Mesenchymal stem cell (in vitro differentiated cells and primary cell): ENCODE measurements at regions not wholly inside any gene's neighbourhood (a gene's known extent, or its start where the extent isn't known, plus 50 kb on each side); places are given as distances from the start of the nearest gene placed in this dataset.
A peak's percentile ranks its signal among the peaks of the same experiment; 100 is the strongest.

Source experiments
- DNase-seq: peaks from one replicate; pipeline ENCODE4 v3.0.0-alpha.2; 2013
- H2AFZ ChIP-seq: one replicate; pipeline ENCODE4 v1.6.1; 2013; ENCODE audit warnings: low read depth, mild to moderate bottlenecking, control low read depth, inconsistent platforms, low read length, moderate library complexity
- H2AK5ac ChIP-seq: 2 replicates; pipeline ENCODE4 v1.6.1; 2013; ENCODE audit warnings: low read length, moderate library complexity, mild to moderate bottlenecking, inconsistent platforms; ENCODE audit not compliant: severe bottlenecking
- H2BK120ac ChIP-seq: one replicate; pipeline ENCODE4 v1.6.1; 2013; ENCODE audit warnings: low read depth, mild to moderate bottlenecking, inconsistent platforms, low read length, moderate library complexity
- H2BK12ac ChIP-seq, 2 experiments: one replicate each; pipeline ENCODE4 v1.6.1; 2013; ENCODE audit warnings: inconsistent platforms in 2 of 2, low read length in 2 of 2, mild to moderate bottlenecking in 2 of 2, moderate library complexity in 2 of 2, control low read depth in 1 of 2
- H2BK15ac ChIP-seq: one replicate; pipeline ENCODE4 v1.6.1; 2013; ENCODE audit warnings: mild to moderate bottlenecking, low read depth, inconsistent platforms; ENCODE audit not compliant: poor library complexity, severe bottlenecking
- H2BK5ac ChIP-seq: 2 replicates; pipeline ENCODE4 v1.6.1; 2013; ENCODE audit warnings: low read depth, mild to moderate bottlenecking, low read length, control low read depth, inconsistent platforms; ENCODE audit not compliant: poor library complexity, severe bottlenecking
- H3K14ac ChIP-seq, 2 experiments: one replicate each; pipeline ENCODE4 v1.6.1; 2013; ENCODE audit warnings: inconsistent platforms in 2 of 2, low read length in 2 of 2, control low read depth in 1 of 2, mild to moderate bottlenecking in 1 of 2, moderate library complexity in 1 of 2
- H3K18ac ChIP-seq, 2 experiments: one replicate each; pipeline ENCODE4 v1.6.1; 2013; ENCODE audit warnings: inconsistent platforms in 2 of 2, low read length in 2 of 2, control low read depth in 1 of 2, low read depth in 1 of 2, mild to moderate bottlenecking in 1 of 2
- H3K23ac ChIP-seq, 2 experiments: one replicate each; pipeline ENCODE4 v1.6.1; 2013; ENCODE audit warnings: inconsistent platforms in 2 of 2, low read length in 2 of 2, mild to moderate bottlenecking in 2 of 2, moderate library complexity in 2 of 2, control low read depth in 1 of 2
- H3K27ac ChIP-seq: 2 replicates; pipeline ENCODE4 v1.5.1; 2013; ENCODE audit warnings: mild to moderate bottlenecking, moderate library complexity, low read length, control low read depth, inconsistent platforms; ENCODE audit not compliant: poor library complexity, severe bottlenecking
- H3K27me3 ChIP-seq, 2 experiments: 2 replicates each; pipeline versions ENCODE4 v1.6.1 to v1.7.0; 2013; ENCODE audit warnings: low read length in 2 of 2, mild to moderate bottlenecking in 2 of 2, moderate library complexity in 2 of 2, control low read depth in 1 of 2, inconsistent platforms in 1 of 2; ENCODE audit not compliant: control insufficient read depth in 1 of 2, insufficient read depth in 1 of 2
- H3K36me3 ChIP-seq, 2 experiments: 2 replicates each; pipeline versions ENCODE4 v1.6.1 to v1.7.0; 2013; ENCODE audit warnings: low read length in 2 of 2, control low read depth in 1 of 2, inconsistent platforms in 1 of 2, low read depth in 1 of 2, mild to moderate bottlenecking in 1 of 2; ENCODE audit not compliant: insufficient read depth in 2 of 2, control insufficient read depth in 1 of 2
- H3K4ac ChIP-seq, 2 experiments: one replicate each; pipeline ENCODE4 v1.6.1; 2013; ENCODE audit warnings: inconsistent platforms in 2 of 2, low read length in 2 of 2, mild to moderate bottlenecking in 2 of 2, moderate library complexity in 2 of 2, control low read depth in 1 of 2, low read depth in 1 of 2
- H3K4me1 ChIP-seq: 2 replicates; pipeline ENCODE4 v1.6.1; 2013; ENCODE audit warnings: low read depth, low read length, control low read depth; ENCODE audit not compliant: control insufficient read depth, insufficient read depth
- H3K4me2 ChIP-seq: 2 replicates; pipeline ENCODE4 v1.6.1; 2013; ENCODE audit warnings: low read length, mild to moderate bottlenecking, inconsistent platforms; ENCODE audit not compliant: poor library complexity, severe bottlenecking
- H3K4me3 ChIP-seq, 2 experiments: 2 replicates each; pipeline versions ENCODE4 v1.5.1 to v1.7.0; 2013; ENCODE audit warnings: low read length in 2 of 2, mild to moderate bottlenecking in 2 of 2, control low read depth in 1 of 2, low read depth in 1 of 2; ENCODE audit not compliant: insufficient read depth in 1 of 2
- H3K79me1 ChIP-seq: replicated peaks from 2 replicates; pipeline ENCODE4 v1.6.1; 2013; ENCODE audit warnings: mild to moderate bottlenecking, control low read depth, low read length, inconsistent platforms; ENCODE audit not compliant: poor library complexity, severe bottlenecking
- H3K9ac ChIP-seq: 2 replicates; pipeline ENCODE4 v1.7.0; 2013; ENCODE audit warnings: mild to moderate bottlenecking, low read length, moderate library complexity
- H3K9me3 ChIP-seq: 2 replicates; pipeline ENCODE4 v1.7.0; 2013; ENCODE audit warnings: mild to moderate bottlenecking, low read length; ENCODE audit not compliant: control insufficient read depth
- H4K8ac ChIP-seq: one replicate; pipeline ENCODE4 v1.6.1; 2013; ENCODE audit warnings: inconsistent platforms, mild to moderate bottlenecking, low read length, moderate library complexity
- H4K91ac ChIP-seq: one replicate; pipeline ENCODE4 v1.6.1; 2013; ENCODE audit warnings: mild to moderate bottlenecking, low read length, inconsistent platforms
- WGBS: methylation state at CpG from one replicate; pipeline ENCODE4 v1.1.7; 2013; ENCODE audit warnings: mixed read lengths; 5-methylcytosine and 5-hydroxymethylcytosine counted together

DNA sequence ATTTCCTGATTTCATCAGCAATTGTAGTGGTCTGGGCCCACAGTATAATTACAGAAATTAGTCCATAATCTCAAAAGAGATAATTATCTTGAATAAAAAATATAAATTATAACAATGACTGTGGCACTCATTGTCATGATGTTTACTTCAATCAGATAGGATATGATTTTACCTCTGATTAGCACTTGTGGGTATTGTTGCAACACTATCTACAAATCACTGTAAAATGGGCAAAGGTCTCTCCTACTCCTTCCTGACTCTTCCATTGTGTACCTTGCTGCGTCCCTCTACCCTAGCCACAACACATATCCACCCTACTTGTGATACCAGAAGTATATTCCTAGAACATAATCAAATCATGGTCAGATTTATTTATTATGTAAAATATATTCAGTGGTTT lies 200.9 kb upstream of the TRIB2 start:
- Histone ChIP-seq H2AFZ (no peak overlapping the region), H3K36me3 (no peaks in the 10 kb centered on the region), H3K4ac (no peak overlapping the region), H3K14ac (no peak overlapping the region), H3K23ac (no peak overlapping the region), H3K18ac (no peak overlapping the region), H3K79me1 (no peaks in the 10 kb centered on the region), H2BK120ac (no peak overlapping the region), H3K4me3 (no peak overlapping the region), H3K4me2 (no peak overlapping the region), H3K4me1 (no peaks in the 10 kb centered on the region), H2BK5ac (no peak overlapping the region), H2BK15ac (no peak overlapping the region), H4K8ac (no peak overlapping the region), H3K27ac (no peak overlapping the region), H3K27me3 (no peaks in the 10 kb centered on the region), H4K91ac (no peak overlapping the region), H2BK12ac (no peak overlapping the region), H2AK5ac (no peak overlapping the region), H3K9ac (no peak overlapping the region), H3K9me3 (no peaks in the 10 kb centered on the region)
- no peak for DNase-seq
- WGBS = 63% methylated on average over 1 of the region's 1 CpG

DNA sequence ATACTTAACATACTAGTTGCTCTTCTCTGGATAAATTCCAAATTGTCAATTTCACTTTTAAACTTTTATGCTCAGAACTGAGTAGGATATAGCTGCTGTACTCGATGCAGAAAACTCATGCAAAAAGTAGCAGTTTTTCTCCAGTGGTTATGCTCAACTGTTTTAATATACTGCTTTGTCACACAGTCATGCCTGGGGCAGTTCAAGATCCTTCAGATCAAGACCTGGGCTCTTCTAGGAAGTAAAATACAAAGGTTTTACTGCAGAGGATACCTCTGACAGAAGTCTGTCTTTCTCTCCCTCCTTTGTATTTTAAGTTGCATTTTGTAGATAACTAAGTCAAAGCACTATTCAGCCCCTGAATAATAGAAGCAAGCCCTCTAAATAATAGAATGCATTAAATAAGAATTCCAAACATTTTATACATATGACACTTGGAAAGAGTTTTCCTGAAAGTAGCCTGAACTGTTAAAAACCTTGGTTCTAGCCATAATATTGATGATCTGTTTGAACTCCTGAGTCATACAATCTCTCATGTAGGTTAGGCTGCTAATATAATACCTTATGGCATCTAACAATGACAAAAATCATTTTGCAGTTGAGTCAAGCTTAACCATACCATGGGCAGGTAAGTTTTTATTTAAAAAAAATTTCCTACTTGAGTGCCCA lies 183.3 kb upstream of the TRIB2 start:
- Histone ChIP-seq H3K79me1 (no peaks in the 10 kb centered on the region), H2AFZ (no peak overlapping the region)
- WGBS = 83% methylated on average over 1 of the region's 1 CpG

DNA sequence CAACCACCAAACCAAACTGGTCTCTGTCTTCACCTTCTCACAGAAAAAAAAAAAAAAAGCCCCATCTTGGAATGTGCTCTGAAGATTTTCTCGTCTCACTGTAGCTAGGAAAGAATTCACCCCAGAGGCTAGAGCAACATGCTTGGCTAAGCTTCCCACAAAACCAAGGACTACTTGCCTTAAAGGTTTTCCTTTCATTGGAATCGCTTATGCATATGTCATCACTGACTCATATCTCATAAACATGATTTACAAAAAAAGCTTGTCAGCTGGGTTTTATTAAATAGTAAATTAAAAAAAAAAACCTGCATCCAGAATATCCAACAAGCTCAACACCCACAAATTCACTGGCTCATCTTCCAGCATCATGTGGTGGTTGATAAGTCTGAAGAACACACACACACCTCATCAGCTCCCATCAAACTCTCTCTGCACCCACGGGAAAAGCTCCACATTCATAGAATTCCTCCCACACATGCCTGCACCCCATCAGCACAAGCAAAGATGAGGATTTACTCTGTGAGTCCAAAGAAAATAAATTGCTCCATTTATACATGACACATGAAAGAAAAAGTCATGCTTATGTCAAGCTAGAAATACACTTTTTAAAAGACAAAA lies 182.0 kb upstream of the TRIB2 start:
- Histone ChIP-seq H3K4me2 (peak overlapping the region; percentile 44), H3K4ac (no peak overlapping the region), H3K27ac (peak overlapping the region; percentile 92), H3K18ac (peak overlapping the region in 1 of 2 experiments; percentile 72), H4K91ac (no peak overlapping the region), H3K4me3 (peak overlapping the region in 1 of 2 experiments; percentile 32), H3K4me1 (peaks cover 2% of the 10 kb centered on the region), H2BK5ac (no peak overlapping the region), H3K9ac (peak overlapping the region; percentile 78), H3K27me3 (no peaks in the 10 kb centered on the region), H2AK5ac (no peak overlapping the region), H3K14ac (no peak overlapping the region), H4K8ac (no peak overlapping the region), H2BK15ac (no peak overlapping the region), H3K79me1 (no peaks in the 10 kb centered on the region), H2BK12ac (peak overlapping the region in 1 of 2 experiments; percentile 71), H3K23ac (no peak overlapping the region), H3K36me3 (no peaks in the 10 kb centered on the region), H3K9me3 (no peaks in the 10 kb centered on the region), H2BK120ac (no peak overlapping the region), H2AFZ (no peak overlapping the region)
- 7% methylated on average over 1 of the region's 3 CpGs for WGBS
- peak; percentile 80 for DNase-seq

More for the DNA sequence above, 183.3 kb upstream of the TRIB2 start:
- Histone ChIP-seq H3K23ac (no peak overlapping the region), H2BK12ac (no peak overlapping the region), H3K14ac (no peak overlapping the region), H2BK5ac (no peak overlapping the region), H3K4me3 (no peak overlapping the region), H2AK5ac (no peak overlapping the region), H3K4me1 (peaks cover 2% of the 10 kb centered on the region), H3K4ac (no peak overlapping the region), H3K4me2 (no peak overlapping the region), H2BK120ac (no peak overlapping the region), H4K91ac (no peak overlapping the region), H4K8ac (no peak overlapping the region), H3K27me3 (no peaks in the 10 kb centered on the region), H3K36me3 (no peaks in the 10 kb centered on the region), H2BK15ac (no peak overlapping the region), H3K27ac (no peak overlapping the region), H3K9ac (no peak overlapping the region), H3K18ac (no peak overlapping the region), H3K9me3 (no peaks in the 10 kb centered on the region)
- no peak for DNase-seq

DNA sequence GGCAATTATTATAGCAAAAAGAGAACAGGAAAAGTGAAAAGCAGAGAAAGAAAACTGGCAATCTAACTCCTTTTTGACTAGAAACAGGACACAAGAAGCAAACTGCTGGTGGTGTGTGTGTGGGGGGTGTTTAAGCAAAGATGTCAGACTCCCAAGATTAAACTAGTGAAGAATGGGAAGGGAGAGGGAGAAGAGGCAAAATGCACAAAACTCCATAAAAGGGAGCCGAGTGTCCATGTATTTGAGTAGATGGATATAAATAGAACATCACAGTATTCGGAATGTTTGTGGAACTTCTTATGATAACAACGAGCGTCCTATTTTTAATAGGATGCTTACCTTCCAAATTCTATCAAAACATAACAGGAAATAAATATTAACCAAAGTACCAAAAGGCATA lies 179.8 kb upstream of the TRIB2 start:
- Histone ChIP-seq H3K18ac (no peak overlapping the region), H3K9me3 (no peaks in the 10 kb centered on the region), H2AFZ (no peak overlapping the region), H2BK5ac (no peak overlapping the region), H4K8ac (no peak overlapping the region), H2BK120ac (no peak overlapping the region), H3K4me3 (no peak overlapping the region), H2BK12ac (no peak overlapping the region), H3K4me2 (no peak overlapping the region), H3K4ac (no peak overlapping the region), H3K23ac (no peak overlapping the region), H3K14ac (no peak overlapping the region), H3K36me3 (no peaks in the 10 kb centered on the region), H3K27me3 (no peaks in the 10 kb centered on the region), H3K9ac (no peak overlapping the region), H2BK15ac (no peak overlapping the region), H3K27ac (no peak overlapping the region), H3K79me1 (no peaks in the 10 kb centered on the region), H4K91ac (no peak overlapping the region), H2AK5ac (no peak overlapping the region), H3K4me1 (peaks cover 4% of the 10 kb centered on the region)
- no CpG with 5 or more reads among the region's 4 CpGs for WGBS
- DNase-seq = no peak
